HL-60 (cell line): ENCODE measurements at regions not wholly inside any gene's neighbourhood (a gene's known extent, or its start where the extent isn't known, plus 50 kb on each side); places are given as distances from the start of the nearest gene placed in this dataset.

Experiments
- GABPA ChIP-seq: IDR thresholded peaks from 2 replicates; pipeline ENCODE4 v1.6.1; 2012; ENCODE audit warnings: low read depth
- POLR2AphosphoS5 ChIP-seq: IDR thresholded peaks from 2 replicates; pipeline ENCODE4 v1.6.1; 2012; ENCODE audit warnings: low read depth
- REST ChIP-seq: IDR thresholded peaks from 2 replicates; pipeline ENCODE4 v1.6.1; 2012; ENCODE audit warnings: low read depth; ENCODE audit not compliant: insufficient replicate concordance
- SPI1 ChIP-seq: IDR thresholded peaks from 2 replicates; pipeline ENCODE4 v1.6.1; 2012; ENCODE audit warnings: low read depth, mild to moderate bottlenecking, borderline replicate concordance
- TF ChIP-seq, protein P1 (sequence below): IDR thresholded peaks from one replicate; pipeline ENCODE4 v1.5.1; 2011; ENCODE audit warnings: low read length, control low read depth, inconsistent platforms; ENCODE audit not compliant: insufficient read depth

DNA sequence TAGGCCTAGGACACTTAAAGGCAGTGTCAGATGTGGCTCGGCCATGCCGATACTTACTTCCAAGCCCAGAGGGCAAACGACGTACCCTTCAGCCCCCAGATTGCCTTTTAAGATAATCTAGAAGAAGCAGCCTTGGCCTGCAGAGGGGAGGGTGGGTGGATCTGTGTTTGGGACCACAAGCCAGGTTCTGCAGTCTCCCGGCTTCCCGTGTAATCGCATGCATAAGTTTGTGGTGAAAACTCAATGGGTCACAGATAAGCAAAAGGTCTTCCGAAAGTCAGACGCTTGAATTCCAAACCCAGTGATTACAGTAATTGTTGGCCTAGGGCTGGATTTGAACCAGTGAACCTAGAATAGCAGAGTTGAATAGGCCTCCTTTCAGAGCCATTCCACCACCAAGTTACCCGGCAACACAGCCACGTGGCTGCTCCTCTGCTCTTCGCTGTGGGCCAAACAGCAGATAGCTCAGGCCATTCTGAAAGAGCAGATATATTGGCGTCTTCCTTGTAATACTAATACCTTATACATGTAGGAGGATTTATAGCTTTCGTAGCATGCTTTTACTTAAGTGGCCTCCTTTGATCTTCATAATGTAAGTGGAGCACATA is 170.8 kb upstream of the CADM1 start:
- TF ChIP-seq, protein P1, sequence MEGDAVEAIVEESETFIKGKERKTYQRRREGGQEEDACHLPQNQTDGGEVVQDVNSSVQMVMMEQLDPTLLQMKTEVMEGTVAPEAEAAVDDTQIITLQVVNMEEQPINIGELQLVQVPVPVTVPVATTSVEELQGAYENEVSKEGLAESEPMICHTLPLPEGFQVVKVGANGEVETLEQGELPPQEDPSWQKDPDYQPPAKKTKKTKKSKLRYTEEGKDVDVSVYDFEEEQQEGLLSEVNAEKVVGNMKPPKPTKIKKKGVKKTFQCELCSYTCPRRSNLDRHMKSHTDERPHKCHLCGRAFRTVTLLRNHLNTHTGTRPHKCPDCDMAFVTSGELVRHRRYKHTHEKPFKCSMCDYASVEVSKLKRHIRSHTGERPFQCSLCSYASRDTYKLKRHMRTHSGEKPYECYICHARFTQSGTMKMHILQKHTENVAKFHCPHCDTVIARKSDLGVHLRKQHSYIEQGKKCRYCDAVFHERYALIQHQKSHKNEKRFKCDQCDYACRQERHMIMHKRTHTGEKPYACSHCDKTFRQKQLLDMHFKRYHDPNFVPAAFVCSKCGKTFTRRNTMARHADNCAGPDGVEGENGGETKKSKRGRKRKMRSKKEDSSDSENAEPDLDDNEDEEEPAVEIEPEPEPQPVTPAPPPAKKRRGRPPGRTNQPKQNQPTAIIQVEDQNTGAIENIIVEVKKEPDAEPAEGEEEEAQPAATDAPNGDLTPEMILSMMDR = no peak
- TF ChIP-seq POLR2AphosphoS5 (no peak), GABPA (no peak), SPI1 (no peak), REST (no peak)
